Cardiac muscle cell (in vitro differentiated cells and primary cell): ENCODE measurements at regions not wholly inside any gene's neighbourhood (a gene's known extent, or its start where the extent isn't known, plus 50 kb on each side); places are given as distances from the start of the nearest gene placed in this dataset.

Experiments used
- DNase-seq, 2 donors: peaks; one replicate each; pipeline versions ENCODE4 v3.0.0 to v3.0.0-alpha.2; 2010 to 2017; ENCODE audit warnings: low read depth in 1 of 2, low spot score in 1 of 2
- H3K27ac ChIP-seq: fragments of 200-600 bp; sonication (generic); 2 replicates; pipeline ENCODE4 v1.5.1; 2016
- H3K27me3 ChIP-seq: fragments of 200-600 bp; sonication (generic); 2 replicates; pipeline ENCODE4 v1.6.0; 2016; ENCODE audit warnings: control low read depth
- H3K36me3 ChIP-seq: fragments of 200-600 bp; sonication (generic); 2 replicates; pipeline ENCODE4 v1.5.1; 2016; ENCODE audit warnings: control low read depth
- H3K4me1 ChIP-seq: fragments of 200-600 bp; sonication (generic); 2 replicates; pipeline ENCODE4 v1.8.1; 2017; ENCODE audit warnings: low read depth, mild to moderate bottlenecking, mixed run types
- H3K4me3 ChIP-seq: fragments of 200-600 bp; sonication (generic); 2 replicates; pipeline ENCODE4 v1.5.1; 2016; ENCODE audit warnings: mild to moderate bottlenecking
- H3K9me3 ChIP-seq: fragments of 200-600 bp; sonication (generic); 2 replicates; pipeline ENCODE4 v1.5.1; 2017; ENCODE audit warnings: low read depth, mild to moderate bottlenecking, control low read depth
- CTCF ChIP-seq: IDR thresholded peaks from 2 replicates; pipeline ENCODE4 v1.5.1; 2012; ENCODE audit warnings: low read depth, mild to moderate bottlenecking, low read length

- no peak overlapping the region for H3K4me3 ChIP-seq
- TF ChIP-seq CTCF, result peak; percentile 59
- no peak overlapping the region for H3K27ac ChIP-seq
- H3K4me1 ChIP-seq, result no peaks in the 10 kb centered on the region
- H3K9me3 ChIP-seq, result no peaks in the 10 kb centered on the region
- DNase-seq, result peak; percentile 44 to 54
- H3K27me3 ChIP-seq, result no peaks in the 10 kb centered on the region
- no peaks in the 10 kb centered on the region for H3K36me3 ChIP-seq
These were observed 321.0 kb upstream of the TRPC7 start for GRCh38 chr5:136686192-136686872.

- Histone ChIP-seq H3K4me3 (no peak overlapping the region), H3K9me3 (no peaks in the 10 kb centered on the region), H3K27me3 (no peaks in the 10 kb centered on the region), H3K27ac (no peak overlapping the region), H3K4me1 (no peaks in the 10 kb centered on the region), H3K36me3 (no peaks in the 10 kb centered on the region)
- TF ChIP-seq CTCF, result no peak
- no peak for DNase-seq
These were observed 317.6 kb upstream of the TRPC7 start for GRCh38 chr5:136682986-136683385.

- no peak for DNase-seq
- H3K27me3 ChIP-seq, result no peaks in the 10 kb centered on the region
- H3K27ac ChIP-seq, result no peak overlapping the region
- no peak for TF ChIP-seq CTCF
- H3K4me3 ChIP-seq, result no peak overlapping the region
- H3K36me3 ChIP-seq, result no peaks in the 10 kb centered on the region
- no peaks in the 10 kb centered on the region for H3K9me3 ChIP-seq
- peaks cover 8% of the 10 kb centered on the region for H3K4me1 ChIP-seq
These were observed 313.9 kb upstream of the TRPC7 start for GRCh38 chr5:136679233-136679632.

- no peak for DNase-seq
- H3K36me3 ChIP-seq, result no peaks in the 10 kb centered on the region
- peaks cover 15% of the 10 kb centered on the region for H3K4me1 ChIP-seq
- H3K27me3 ChIP-seq, result no peaks in the 10 kb centered on the region
- TF ChIP-seq CTCF, result no peak
- no peak overlapping the region for H3K4me3 ChIP-seq
- no peaks in the 10 kb centered on the region for H3K9me3 ChIP-seq
- no peak overlapping the region for H3K27ac ChIP-seq
These were observed 311.9 kb upstream of the TRPC7 start for GRCh38 chr5:136677217-136677616.

GRCh38 chr5:136676685-136677084, 311.3 kb upstream of the TRPC7 start:
- peak in 1 of 2 donors; percentile 26 for DNase-seq
- Histone ChIP-seq H3K27me3 (no peaks in the 10 kb centered on the region), H3K4me3 (no peak overlapping the region), H3K27ac (no peak overlapping the region), H3K9me3 (no peaks in the 10 kb centered on the region), H3K4me1 (peaks cover 15% of the 10 kb centered on the region), H3K36me3 (no peaks in the 10 kb centered on the region)
- no peak for TF ChIP-seq CTCF
